GM12873 (cell line): ENCODE measurements at regions not wholly inside any gene's neighbourhood (a gene's known extent, or its start where the extent isn't known, plus 50 kb on each side); places are given as distances from the start of the nearest gene placed in this dataset.

Experiments used
- CTCF ChIP-seq: IDR thresholded peaks from 2 replicates; pipeline ENCODE4 v1.5.1; 2012; ENCODE audit warnings: low read depth, mild to moderate bottlenecking, moderate library complexity, low read length, control low read depth; ENCODE audit not compliant: insufficient read depth; ENCODE audit errors: missing control alignments

- no peak for TF ChIP-seq CTCF
Measured at GRCh38 chr2:234714711-234715110, 217.8 kb upstream of the ARL4C start.

DNA sequence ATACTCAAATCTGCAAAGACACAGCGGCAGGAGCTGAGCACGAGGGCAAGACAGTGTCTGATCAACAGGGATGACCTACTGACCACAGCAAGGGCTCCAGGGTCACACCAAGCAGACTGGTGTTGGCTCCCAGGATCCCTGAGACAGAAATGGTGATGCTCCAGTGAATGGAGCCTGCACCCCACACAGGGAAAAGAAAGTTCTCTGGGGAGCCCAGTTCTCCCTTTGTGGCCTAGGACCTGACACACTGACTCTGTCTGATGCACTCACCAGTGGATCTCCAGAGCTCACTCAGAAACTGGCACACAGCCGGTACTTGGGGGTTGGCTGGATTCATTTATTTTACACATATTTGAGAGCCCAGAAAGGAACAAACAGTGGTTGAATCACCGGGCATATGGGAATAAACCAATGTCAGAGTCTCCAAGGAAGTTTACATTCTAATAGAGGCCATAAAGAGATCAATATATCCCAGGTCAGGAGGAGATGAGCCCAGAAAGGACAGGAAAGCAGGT is 215.6 kb upstream of the ARL4C start:
- no peak for TF ChIP-seq CTCF

DNA sequence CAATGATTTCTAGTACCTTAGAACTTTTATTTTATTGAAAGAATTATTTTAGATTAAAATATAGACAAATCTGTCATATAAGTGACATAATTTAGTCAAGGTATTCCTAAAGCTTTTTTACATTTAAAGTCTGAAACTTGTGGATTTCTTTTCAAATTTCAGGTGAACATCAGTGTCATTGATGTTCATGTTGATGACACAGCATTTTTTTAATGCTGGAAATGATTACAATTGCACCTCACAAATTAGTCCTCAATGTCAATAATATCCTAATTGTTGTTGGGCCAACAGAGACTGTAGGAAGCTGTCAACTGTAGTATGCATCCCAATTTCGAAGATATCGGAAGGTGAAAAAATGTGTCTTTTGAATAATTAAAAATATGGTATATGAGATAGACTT is 214.4 kb upstream of the ARL4C start:
- no peak for TF ChIP-seq CTCF

GRCh38 chr2:234710587-234710986 is 213.7 kb upstream of the ARL4C start:
- TF ChIP-seq CTCF: no peak

DNA sequence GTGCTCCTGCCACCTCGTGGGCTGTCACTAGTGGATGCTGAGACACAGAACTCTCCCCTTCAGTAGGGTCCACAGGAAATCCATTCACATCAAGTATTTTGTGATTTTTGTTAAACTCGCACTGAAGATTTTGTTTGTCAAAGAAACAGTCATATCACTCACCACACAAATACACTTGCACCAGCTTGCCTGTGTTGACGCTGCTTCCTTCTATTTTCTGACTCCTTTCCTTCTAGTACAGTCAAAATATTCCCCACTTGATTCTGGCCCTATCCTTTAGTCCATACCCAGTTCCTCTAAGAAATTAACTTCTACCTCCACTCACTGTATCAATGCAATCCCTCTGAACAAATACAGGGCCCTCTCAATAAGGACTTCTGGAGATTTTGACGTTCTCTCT is 213.2 kb upstream of the ARL4C start:
- no peak for TF ChIP-seq CTCF

DNA sequence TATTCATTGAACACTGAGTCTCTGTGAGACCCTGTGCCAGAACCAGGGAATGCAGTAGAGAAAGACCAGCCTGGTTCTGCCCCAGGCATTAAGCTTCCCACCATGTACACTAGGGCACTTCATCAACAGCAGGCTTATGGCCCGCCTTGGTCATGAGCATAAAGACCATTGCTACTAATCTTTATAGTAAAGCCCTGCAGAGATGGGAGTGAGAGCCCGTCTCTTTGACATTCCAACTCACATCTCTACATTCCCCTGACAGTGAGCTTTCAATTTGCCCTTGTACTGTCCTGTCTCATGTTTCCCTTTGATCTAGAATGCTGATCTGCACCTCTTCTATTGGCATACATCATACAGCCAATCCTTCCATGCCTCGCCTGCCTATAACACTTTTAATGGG is 211.8 kb upstream of the ARL4C start:
- TF ChIP-seq CTCF: no peak

DNA sequence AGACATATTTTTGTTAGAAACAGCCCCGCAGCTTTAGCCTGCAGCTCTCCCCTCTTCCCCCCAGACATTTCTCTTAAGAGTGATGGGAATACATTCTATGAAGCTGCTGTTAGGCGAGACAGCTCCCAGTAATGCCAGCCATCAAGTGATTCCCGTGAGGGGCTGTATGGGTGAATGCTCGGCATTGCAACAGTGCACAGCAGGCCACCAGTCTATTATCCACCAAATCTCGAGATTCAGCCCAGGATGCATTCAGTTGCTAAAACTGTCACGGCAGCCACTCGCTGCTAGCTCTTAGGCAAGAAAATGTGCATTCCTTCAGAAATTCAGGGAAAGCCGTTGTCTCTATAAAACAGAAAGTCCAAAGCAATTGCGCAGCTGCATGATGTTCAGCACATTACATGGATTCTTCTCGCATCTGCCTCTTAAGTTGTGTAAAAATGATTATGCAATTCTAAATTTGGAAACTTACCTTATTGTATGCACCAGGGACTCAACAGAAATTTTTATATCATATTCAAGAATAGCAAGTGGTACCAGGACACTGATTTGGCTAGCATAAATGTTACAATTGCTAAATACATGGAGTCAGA is 211.3 kb upstream of the ARL4C start:
- no peak for TF ChIP-seq CTCF
